OCI-LY1 (cell line): ENCODE measurements at regions not wholly inside any gene's neighbourhood (a gene's known extent, or its start where the extent isn't known, plus 50 kb on each side); places are given as distances from the start of the nearest gene placed in this dataset.

Source experiments
- H2AFZ ChIP-seq: fragments of 200-600 bp; sonication (generic), shearing (Covaris generic); 2 replicates; pipeline ENCODE4 v1.6.0; 2014; ENCODE audit warnings: antibody characterized with exemption, mild to moderate bottlenecking, low read length
- H3F3A ChIP-seq: fragments of 200-600 bp; sonication (generic), shearing (Covaris generic); 2 replicates; pipeline ENCODE4 v1.6.0; 2014; ENCODE audit warnings: mild to moderate bottlenecking, antibody characterized with exemption, low read length, moderate library complexity; ENCODE audit not compliant: insufficient read depth
- H3K27ac ChIP-seq: fragments of 200-600 bp; sonication (generic); 2 replicates; pipeline ENCODE4 v1.5.1; 2014; ENCODE audit warnings: low read length, mixed run types, mild to moderate bottlenecking, low read depth; ENCODE audit not compliant: poor library complexity, severe bottlenecking
- H3K27me3 ChIP-seq: fragments of 200-600 bp; sonication (generic); 2 replicates; pipeline ENCODE4 v1.6.0; 2014; ENCODE audit warnings: antibody characterized with exemption, mild to moderate bottlenecking, low read length, moderate library complexity; ENCODE audit not compliant: insufficient read depth
- H3K36me3 ChIP-seq: fragments of 200-600 bp; sonication (generic); 2 replicates; pipeline ENCODE4 v1.6.1; 2014; ENCODE audit warnings: mild to moderate bottlenecking, antibody characterized with exemption, low read length, moderate library complexity, mixed read lengths; ENCODE audit not compliant: insufficient read depth
- H3K4me1 ChIP-seq: fragments of 200-600 bp; sonication (generic); 2 replicates; pipeline ENCODE4 v1.5.1; 2014; ENCODE audit warnings: mild to moderate bottlenecking, low read length, moderate library complexity; ENCODE audit not compliant: insufficient read depth, severe bottlenecking
- H3K4me2 ChIP-seq: fragments of 200-600 bp; sonication (generic), shearing (Covaris generic); 2 replicates; pipeline ENCODE4 v1.6.1; 2014; ENCODE audit warnings: low read length
- H3K4me3 ChIP-seq: fragments of 200-600 bp; sonication (generic); 2 replicates; pipeline ENCODE4 v1.5.1; 2014; ENCODE audit warnings: low read length, low read depth, mild to moderate bottlenecking, mixed read lengths; ENCODE audit not compliant: poor library complexity, severe bottlenecking
- H3K79me2 ChIP-seq: fragments of 200-600 bp; shearing (Covaris generic); 2 replicates; pipeline ENCODE4 v1.6.1; 2016; ENCODE audit warnings: mixed run types, low read length, mixed read lengths; ENCODE audit not compliant: insufficient read depth
- H3K9ac ChIP-seq: fragments of 200-600 bp; sonication (generic), shearing (Covaris generic); 2 replicates; pipeline ENCODE4 v1.6.1; 2014; ENCODE audit warnings: mild to moderate bottlenecking, low read length, mixed read lengths
- H3K9me2 ChIP-seq: fragments of 200-600 bp; sonication (generic), shearing (Covaris generic); 2 replicates; pipeline ENCODE4 v1.6.1; 2014; ENCODE audit warnings: low read depth, mild to moderate bottlenecking, low read length, mixed read lengths
- H3K9me3 ChIP-seq: fragments of 200-600 bp; shearing (Covaris generic); 2 replicates; pipeline ENCODE4 v1.6.1; 2014; ENCODE audit warnings: low read length, mixed read lengths
- H4K20me1 ChIP-seq: fragments of 200-600 bp; sonication (generic), shearing (Covaris generic); 2 replicates; pipeline ENCODE4 v1.6.0; 2016; ENCODE audit warnings: mild to moderate bottlenecking, low read length; ENCODE audit not compliant: insufficient read depth
- EZH2 ChIP-seq: fragments of 200-600 bp; sonication (generic), shearing (Covaris generic); IDR thresholded peaks from 2 replicates; pipeline ENCODE4 v1.8.0; 2017; ENCODE audit warnings: borderline replicate concordance, mixed run types, mild to moderate bottlenecking, antibody characterized with exemption, low read length, moderate library complexity, mixed read lengths
- TF ChIP-seq, protein P1 (sequence below): fragments of 200-600 bp; sonication (generic), shearing (Covaris generic); IDR thresholded peaks from 2 replicates; pipeline ENCODE4 v1.5.1; 2017; ENCODE audit warnings: mild to moderate bottlenecking, antibody characterized with exemption, low read length, moderate library complexity, mixed read lengths

DNA sequence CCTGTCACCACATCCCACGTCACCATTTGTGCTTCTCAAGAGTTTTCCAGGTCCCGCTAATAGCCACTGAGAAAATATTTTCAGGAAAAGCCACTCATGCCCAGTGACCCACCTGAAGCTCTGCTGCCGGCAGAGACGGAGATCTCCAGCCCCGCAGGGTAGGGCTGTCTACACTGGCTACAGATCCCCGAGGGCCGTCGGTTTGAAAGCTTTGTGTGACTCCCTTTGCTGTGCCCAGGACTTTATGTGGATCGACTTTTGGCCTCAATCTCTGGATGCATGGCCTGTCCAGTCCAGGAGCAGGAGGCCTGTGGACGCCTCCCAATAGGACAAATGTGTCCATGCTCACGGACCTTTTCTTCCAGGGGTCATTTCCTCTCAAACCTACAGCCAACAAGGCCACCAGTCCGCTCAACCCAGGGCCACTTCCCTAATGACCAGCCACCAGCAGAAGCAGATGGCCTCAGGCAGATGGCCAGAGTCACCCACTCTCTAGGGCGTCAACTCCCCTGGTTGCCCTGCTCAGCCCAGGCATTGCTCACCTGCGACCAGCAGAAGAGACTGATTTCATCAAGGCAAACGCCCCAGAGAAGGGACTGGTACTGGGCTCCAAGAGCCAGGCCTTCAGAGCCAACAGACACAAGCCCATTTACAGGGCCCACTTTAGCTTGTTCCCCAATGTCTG, 76.4 kb downstream of the OAT start:
- no peaks in the 10 kb centered on the region for H3K9me3 ChIP-seq
- TF ChIP-seq EZH2: no peak
- TF ChIP-seq, protein P1, sequence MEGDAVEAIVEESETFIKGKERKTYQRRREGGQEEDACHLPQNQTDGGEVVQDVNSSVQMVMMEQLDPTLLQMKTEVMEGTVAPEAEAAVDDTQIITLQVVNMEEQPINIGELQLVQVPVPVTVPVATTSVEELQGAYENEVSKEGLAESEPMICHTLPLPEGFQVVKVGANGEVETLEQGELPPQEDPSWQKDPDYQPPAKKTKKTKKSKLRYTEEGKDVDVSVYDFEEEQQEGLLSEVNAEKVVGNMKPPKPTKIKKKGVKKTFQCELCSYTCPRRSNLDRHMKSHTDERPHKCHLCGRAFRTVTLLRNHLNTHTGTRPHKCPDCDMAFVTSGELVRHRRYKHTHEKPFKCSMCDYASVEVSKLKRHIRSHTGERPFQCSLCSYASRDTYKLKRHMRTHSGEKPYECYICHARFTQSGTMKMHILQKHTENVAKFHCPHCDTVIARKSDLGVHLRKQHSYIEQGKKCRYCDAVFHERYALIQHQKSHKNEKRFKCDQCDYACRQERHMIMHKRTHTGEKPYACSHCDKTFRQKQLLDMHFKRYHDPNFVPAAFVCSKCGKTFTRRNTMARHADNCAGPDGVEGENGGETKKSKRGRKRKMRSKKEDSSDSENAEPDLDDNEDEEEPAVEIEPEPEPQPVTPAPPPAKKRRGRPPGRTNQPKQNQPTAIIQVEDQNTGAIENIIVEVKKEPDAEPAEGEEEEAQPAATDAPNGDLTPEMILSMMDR: no peak
- H3K79me2 ChIP-seq: no peaks in the 10 kb centered on the region
- peaks cover 13% of the 10 kb centered on the region; the same call in 1 of the 2 replicates for H3K27me3 ChIP-seq
- H2AFZ ChIP-seq: no peak overlapping the region
- no peaks in the 10 kb centered on the region for H3K36me3 ChIP-seq
- no peaks in the 10 kb centered on the region for H4K20me1 ChIP-seq
- H3F3A ChIP-seq: no peaks in the 10 kb centered on the region
- no peak overlapping the region for H3K9ac ChIP-seq
- no peaks in the 10 kb centered on the region for H3K9me2 ChIP-seq
- no peak overlapping the region for H3K4me3 ChIP-seq
- no peak overlapping the region for H3K4me2 ChIP-seq
- H3K4me1 ChIP-seq: no peaks in the 10 kb centered on the region
- H3K27ac ChIP-seq: no peak overlapping the region

DNA sequence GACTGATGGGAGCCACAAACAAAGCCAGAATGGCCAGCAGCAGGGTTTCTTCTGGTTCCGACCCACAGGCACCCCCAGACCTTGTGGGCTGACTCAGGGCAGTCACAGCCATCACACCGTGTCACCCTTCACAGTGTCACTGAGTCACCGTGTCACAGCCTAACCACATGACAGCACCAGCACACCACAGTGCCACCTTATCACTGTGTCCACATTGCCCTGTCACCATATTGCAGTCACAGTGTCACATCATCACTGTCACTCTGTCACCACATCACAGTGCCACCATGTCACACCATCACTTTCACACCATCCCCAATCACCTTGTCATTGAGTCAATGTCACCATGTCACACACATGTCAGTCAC, 77.0 kb downstream of the OAT start:
- H3K27me3 ChIP-seq: peaks cover 13% of the 10 kb centered on the region; the same call in 1 of the 2 replicates
- no peaks in the 10 kb centered on the region for H3K9me3 ChIP-seq
- H3K9ac ChIP-seq: no peak overlapping the region
- H3K9me2 ChIP-seq: no peaks in the 10 kb centered on the region
- H3K79me2 ChIP-seq: no peaks in the 10 kb centered on the region
- H3K4me3 ChIP-seq: no peak overlapping the region
- H3K36me3 ChIP-seq: no peaks in the 10 kb centered on the region
- H3F3A ChIP-seq: no peaks in the 10 kb centered on the region
- TF ChIP-seq, protein P1: no peak
- TF ChIP-seq EZH2: no peak
- no peak overlapping the region for H2AFZ ChIP-seq
- H3K4me1 ChIP-seq: no peaks in the 10 kb centered on the region
- H3K27ac ChIP-seq: no peak overlapping the region
- H3K4me2 ChIP-seq: no peak overlapping the region
- H4K20me1 ChIP-seq: no peaks in the 10 kb centered on the region

DNA sequence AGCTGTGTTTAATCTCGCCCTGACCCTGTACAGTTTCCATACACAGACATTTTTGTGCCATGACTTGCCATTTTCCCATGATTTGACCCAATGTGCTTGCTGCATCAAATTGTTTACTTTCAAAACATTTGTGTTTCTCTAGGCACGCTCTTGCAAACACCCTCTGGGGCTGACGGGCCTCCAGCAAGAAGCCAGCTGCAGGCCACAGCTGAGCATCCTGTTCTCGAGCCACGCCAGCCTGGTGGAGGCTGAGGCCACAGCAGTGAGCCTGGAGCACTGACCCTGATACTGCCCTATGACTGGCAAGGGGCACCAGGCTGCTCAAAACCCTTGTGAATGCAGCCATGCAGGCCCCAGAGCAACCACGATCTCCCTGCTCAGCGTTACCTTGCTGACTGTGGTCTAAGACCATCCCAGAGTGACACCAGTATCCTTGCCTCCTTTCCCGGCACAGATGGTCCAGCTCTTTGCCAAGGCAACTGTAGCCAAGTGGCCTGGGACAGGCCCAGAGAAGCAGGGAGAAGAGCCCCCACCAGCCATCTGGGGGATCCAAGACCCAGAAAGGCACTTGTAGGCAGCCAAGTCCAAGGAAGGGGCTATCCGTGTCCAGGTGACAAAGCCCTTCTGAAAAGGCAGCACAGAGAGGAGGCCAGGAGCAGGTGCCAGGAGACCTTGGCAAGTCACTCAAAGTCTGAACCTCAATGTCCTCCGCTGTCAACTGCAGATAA, 78.5 kb downstream of the OAT start:
- no peak for TF ChIP-seq EZH2
- TF ChIP-seq, protein P1: no peak
- H3K79me2 ChIP-seq: no peaks in the 10 kb centered on the region
- peaks cover 13% of the 10 kb centered on the region; the same call in 1 of the 2 replicates for H3K27me3 ChIP-seq
- H3K4me3 ChIP-seq: no peak overlapping the region
- no peak overlapping the region for H3K4me2 ChIP-seq
- H3K9me2 ChIP-seq: no peaks in the 10 kb centered on the region
- H3K9me3 ChIP-seq: no peaks in the 10 kb centered on the region
- no peaks in the 10 kb centered on the region for H3F3A ChIP-seq
- H3K36me3 ChIP-seq: no peaks in the 10 kb centered on the region
- H3K27ac ChIP-seq: no peak overlapping the region
- no peaks in the 10 kb centered on the region for H4K20me1 ChIP-seq
- no peak overlapping the region for H3K9ac ChIP-seq
- H3K4me1 ChIP-seq: no peaks in the 10 kb centered on the region
- no peak overlapping the region for H2AFZ ChIP-seq
